M059J (cell line): ENCODE measurements at regions not wholly inside any gene's neighbourhood (a gene's known extent, or its start where the extent isn't known, plus 50 kb on each side); places are given as distances from the start of the nearest gene placed in this dataset.
A peak's percentile ranks its signal among the peaks of the same experiment; 100 is the strongest.
"Not testable (repeated sequence)": the region's sequence is repeated elsewhere in the genome, so short reads cannot be mapped to it uniquely, and the experiment has no call there.

Experiments used
- DNase-seq: peaks from one replicate; pipeline ENCODE4 v3.0.0-alpha.2; 2012; ENCODE audit warnings: low read depth

- DNase-seq: no peak
These were observed 115.2 kb upstream of the IFNE start for GRCh38 chr9:21597284-21597683.

- DNase-seq: no peak
These were observed 116.6 kb upstream of the IFNE start for GRCh38 chr9:21598749-21599148.

- peak; percentile 89 for DNase-seq
These were observed 123.4 kb upstream of the IFNE start for GRCh38 chr9:21605489-21605931.

- DNase-seq: peak; percentile 74
These were observed 125.5 kb upstream of the IFNE start for GRCh38 chr9:21607576-21607975.

- no peak for DNase-seq
These were observed 126.1 kb upstream of the IFNE start for GRCh38 chr9:21608200-21608599.

GRCh38 chr9:21609506-21609905 is 127.4 kb upstream of the IFNE start:
- no peak for DNase-seq

- DNase-seq: no peak
These were observed 129.8 kb upstream of the IFNE start for GRCh38 chr9:21611891-21612290.

- DNase-seq: peak; percentile 22
These were observed 132.9 kb upstream of the IFNE start for GRCh38 chr9:21615018-21615417.

GRCh38 chr9:21615446-21615845 is 133.3 kb upstream of the IFNE start:
- peak; percentile 32 for DNase-seq

- peak; percentile 98 for DNase-seq
These were observed 134.1 kb upstream of the IFNE start for GRCh38 chr9:21616082-21616778.

- no peak for DNase-seq
These were observed 142.8 kb upstream of the IFNE start for GRCh38 chr9:21624675-21625644.

GRCh38 chr9:21626493-21626892 is 144.4 kb upstream of the IFNE start:
- DNase-seq: no peak

- not testable (repeated sequence) for DNase-seq
These were observed 146.8 kb upstream of the IFNE start for GRCh38 chr9:21628954-21629353.

- DNase-seq: no peak
These were observed 152.8 kb upstream of the IFNE start for GRCh38 chr9:21634951-21635350.

GRCh38 chr9:21638104-21638503 is 156.0 kb upstream of the IFNE start:
- no peak for DNase-seq

GRCh38 chr9:21653091-21653490 is 149.3 kb upstream of the MTAP start:
- DNase-seq: peak; percentile 89

GRCh38 chr9:21653589-21653988 is 148.8 kb upstream of the MTAP start:
- no peak for DNase-seq

- peak; percentile 85 for DNase-seq
These were observed 145.4 kb upstream of the MTAP start for GRCh38 chr9:21656776-21657674.

GRCh38 chr9:21657966-21658667 is 144.3 kb upstream of the MTAP start:
- peak; percentile 47 for DNase-seq

- DNase-seq: no peak
These were observed 141.5 kb upstream of the MTAP start for GRCh38 chr9:21660976-21661375.

GRCh38 chr9:21661626-21662025 is 140.8 kb upstream of the MTAP start:
- DNase-seq: peak; percentile 46
